Hepatic stellate cell (primary cell): ENCODE measurements at regions not wholly inside any gene's neighbourhood (a gene's known extent, or its start where the extent isn't known, plus 50 kb on each side); places are given as distances from the start of the nearest gene placed in this dataset.

Source experiments
- DNase-seq: peaks from one replicate; pipeline ENCODE4 v3.0.0; 2011; ENCODE audit warnings: low spot score

- no peak for DNase-seq
These were observed 118.5 kb upstream of the ADCY1 start for GRCh38 chr7:45455662-45456061.

GRCh38 chr7:45456105-45456504, 118.1 kb upstream of the ADCY1 start:
- DNase-seq: no peak

- DNase-seq: no peak
These were observed 117.2 kb upstream of the ADCY1 start for GRCh38 chr7:45456747-45457524.

- no peak for DNase-seq
These were observed 116.6 kb upstream of the ADCY1 start for GRCh38 chr7:45457591-45457990.

- no peak for DNase-seq
These were observed 114.7 kb upstream of the ADCY1 start for GRCh38 chr7:45459476-45459875.

GRCh38 chr7:45460379-45460778, 113.8 kb upstream of the ADCY1 start:
- DNase-seq: no peak

- no peak for DNase-seq
These were observed 113.1 kb upstream of the ADCY1 start for GRCh38 chr7:45461026-45461425.

- no peak for DNase-seq
These were observed 105.1 kb upstream of the ADCY1 start for GRCh38 chr7:45469103-45469502.

- no peak for DNase-seq
These were observed 104.1 kb upstream of the ADCY1 start for GRCh38 chr7:45470031-45470430.

- DNase-seq: no peak
These were observed 94.4 kb upstream of the ADCY1 start for GRCh38 chr7:45479781-45480180.

- no peak for DNase-seq
These were observed 91.7 kb upstream of the ADCY1 start for GRCh38 chr7:45482451-45482850.

- no peak for DNase-seq
These were observed 90.1 kb upstream of the ADCY1 start for GRCh38 chr7:45484094-45484493.

GRCh38 chr7:45486575-45486974, 87.6 kb upstream of the ADCY1 start:
- no peak for DNase-seq

GRCh38 chr7:45494885-45495284, 79.3 kb upstream of the ADCY1 start:
- DNase-seq: no peak

GRCh38 chr7:45495618-45496017, 78.5 kb upstream of the ADCY1 start:
- no peak for DNase-seq

- DNase-seq: no peak
These were observed 73.9 kb upstream of the ADCY1 start for GRCh38 chr7:45500257-45500656.

GRCh38 chr7:45501791-45502190, 72.4 kb upstream of the ADCY1 start:
- DNase-seq: no peak

- DNase-seq: no peak
These were observed 68.1 kb upstream of the ADCY1 start for GRCh38 chr7:45506059-45506458.

- DNase-seq: no peak
These were observed 64.9 kb upstream of the ADCY1 start for GRCh38 chr7:45509222-45509621.

GRCh38 chr7:45511721-45512597, 62.2 kb upstream of the ADCY1 start:
- DNase-seq: no peak

- DNase-seq: no peak
These were observed 59.2 kb upstream of the ADCY1 start for GRCh38 chr7:45514944-45515343.

GRCh38 chr7:45515346-45515745, 58.8 kb upstream of the ADCY1 start:
- DNase-seq: no peak
